Prostate gland (tissue), 2 donors: ENCODE measurements at regions not wholly inside any gene's neighbourhood (a gene's known extent, or its start where the extent isn't known, plus 50 kb on each side); places are given as distances from the start of the nearest gene placed in this dataset.

Experiments used
- POLR2A ChIP-seq: fragments of 450-650 bp; IDR thresholded peaks from one replicate; pipeline ENCODE4 v1.6.1; 2016; ENCODE audit warnings: antibody characterized with exemption, mild to moderate bottlenecking
- POLR2AphosphoS5 ChIP-seq: sonication (generic); formaldehyde crosslinking; IDR thresholded peaks from one replicate; pipeline ENCODE4 v1.6.1; 2017; ENCODE audit warnings: antibody characterized with exemption
- TF ChIP-seq, protein P1 (sequence below), 4 experiments: fragments of 200-600 bp in 2 of 4; fragments of 450-650 bp in 2 of 4; sonication (generic) in 2 of 4; IDR thresholded peaks; 1 replicate in 3 of 4; 2 replicates in 1 of 4; pipeline ENCODE4 v1.5.1; 2016 to 2019; ENCODE audit warnings: antibody characterized with exemption in 4 of 4, mild to moderate bottlenecking in 2 of 4, moderate library complexity in 2 of 4

- TF ChIP-seq, protein P1, sequence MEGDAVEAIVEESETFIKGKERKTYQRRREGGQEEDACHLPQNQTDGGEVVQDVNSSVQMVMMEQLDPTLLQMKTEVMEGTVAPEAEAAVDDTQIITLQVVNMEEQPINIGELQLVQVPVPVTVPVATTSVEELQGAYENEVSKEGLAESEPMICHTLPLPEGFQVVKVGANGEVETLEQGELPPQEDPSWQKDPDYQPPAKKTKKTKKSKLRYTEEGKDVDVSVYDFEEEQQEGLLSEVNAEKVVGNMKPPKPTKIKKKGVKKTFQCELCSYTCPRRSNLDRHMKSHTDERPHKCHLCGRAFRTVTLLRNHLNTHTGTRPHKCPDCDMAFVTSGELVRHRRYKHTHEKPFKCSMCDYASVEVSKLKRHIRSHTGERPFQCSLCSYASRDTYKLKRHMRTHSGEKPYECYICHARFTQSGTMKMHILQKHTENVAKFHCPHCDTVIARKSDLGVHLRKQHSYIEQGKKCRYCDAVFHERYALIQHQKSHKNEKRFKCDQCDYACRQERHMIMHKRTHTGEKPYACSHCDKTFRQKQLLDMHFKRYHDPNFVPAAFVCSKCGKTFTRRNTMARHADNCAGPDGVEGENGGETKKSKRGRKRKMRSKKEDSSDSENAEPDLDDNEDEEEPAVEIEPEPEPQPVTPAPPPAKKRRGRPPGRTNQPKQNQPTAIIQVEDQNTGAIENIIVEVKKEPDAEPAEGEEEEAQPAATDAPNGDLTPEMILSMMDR (IDR thresholded peaks at IDR 0.05): no peak
- TF ChIP-seq POLR2AphosphoS5 (no peak), POLR2A (no peak)
Observed at GRCh38 chr4:28227764-28228163, 1367.1 kb downstream of the STIM2 start.
